ENCODE measurements at regions not wholly inside any gene's neighbourhood (a gene's known extent, or its start where the extent isn't known, plus 50 kb on each side); places are given as distances from the start of the nearest gene placed in this dataset.

DNA sequence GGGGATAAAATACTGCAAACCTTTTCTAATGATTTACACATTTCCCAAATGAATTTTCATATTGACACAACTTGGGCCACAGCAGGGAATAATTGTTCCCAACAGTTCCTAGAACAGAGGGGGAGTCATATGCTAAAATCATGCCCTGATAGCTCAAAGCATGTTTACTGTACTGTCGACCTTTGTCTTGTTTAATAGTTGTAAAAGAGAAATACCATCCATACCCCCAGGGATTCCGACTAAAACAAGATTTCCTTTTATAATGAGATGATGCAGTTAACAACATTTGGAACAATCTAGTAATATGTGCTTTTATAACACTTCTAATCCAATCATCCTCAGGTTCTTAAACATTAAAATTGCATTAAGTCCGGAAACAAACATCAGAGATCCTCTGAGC lies 759.7 kb downstream of the OLFM4 start:
- dilution Hi-C loops (cut with MboI; ENCODE audit: extremely low pct_ligation_motif_present, low sequenced_read_pairs) = no loop called here
- Histone ChIP-seq H3K27ac (ENCODE audit: insufficient read depth, low read depth, low read length) (no peak overlapping the region), H4K20me1 (replicated peaks; ENCODE audit: control insufficient read depth, extremely low read depth, insufficient read depth, low read length) (no peaks in the 10 kb centered on the region), H3K9me1 (replicated peaks; ENCODE audit: control insufficient read depth, extremely low read depth, insufficient read depth, low read length) (no peaks in the 10 kb centered on the region), H3K79me2 (ENCODE audit: control insufficient read depth, insufficient read depth, low read length) (no peaks in the 10 kb centered on the region), H3K27me3 (ENCODE audit: control insufficient read depth in 2 of 2, insufficient read depth in 2 of 2, low read length in 2 of 2) (no peaks in the 10 kb centered on the region), H3K36me3 (ENCODE audit: control insufficient read depth in 2 of 2, extremely low read depth in 1 of 2, insufficient read depth in 2 of 2, low read length in 2 of 2) (no peaks in the 10 kb centered on the region), H2AFZ (ENCODE audit: low read depth, low read length) (no peak overlapping the region), H3K4me2 (ENCODE audit: insufficient read depth, low read length) (no peak overlapping the region), H3K9ac (replicated peaks; ENCODE audit: extremely low read depth, insufficient read depth, low read length) (no peak overlapping the region), H3K4me1 (ENCODE audit: control insufficient read depth, extremely low read depth, insufficient read depth, low read length) (no peaks in the 10 kb centered on the region), H3K4me3 (replicated peaks in 1 of 3; ENCODE audit: insufficient read depth in 1 of 3, low read depth in 1 of 3, low read length in 3 of 3) (no peak overlapping the region), H3K9me3 (replicated peaks; ENCODE audit: control insufficient read depth, insufficient read depth, low read length) (peaks cover 2% of the 10 kb centered on the region)
- TF ChIP-seq JUN (IDR thresholded peaks at IDR 0.05; ENCODE audit: borderline replicate concordance, insufficient read depth, insufficient read length, low read depth) (no peak), GATA2 (IDR thresholded peaks at IDR 0.05; ENCODE audit: insufficient read depth, insufficient read length, low read depth, low read length) (no peak), POLR2A (IDR thresholded peaks at IDR 0.05; ENCODE audit: low read depth, low read length) (no peak), MYC (IDR thresholded peaks at IDR 0.05; ENCODE audit: low read depth, low read length) (no peak), EZH2 (IDR thresholded peaks at IDR 0.05; ENCODE audit: borderline replicate concordance, low read depth, low read length, severe bottlenecking) (no peak), FOS (IDR thresholded peaks at IDR 0.05; ENCODE audit: borderline replicate concordance, insufficient read depth, low read length) (no peak), POLR2AphosphoS5 (IDR thresholded peaks at IDR 0.05; ENCODE audit: insufficient read depth, low read depth, low read length) (no peak)
- TF ChIP-seq, protein P1, sequence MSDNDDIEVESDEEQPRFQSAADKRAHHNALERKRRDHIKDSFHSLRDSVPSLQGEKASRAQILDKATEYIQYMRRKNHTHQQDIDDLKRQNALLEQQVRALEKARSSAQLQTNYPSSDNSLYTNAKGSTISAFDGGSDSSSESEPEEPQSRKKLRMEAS (IDR thresholded peaks at IDR 0.05; ENCODE audit: insufficient read depth, insufficient read length) = no peak
- TF ChIP-seq, protein P2, sequence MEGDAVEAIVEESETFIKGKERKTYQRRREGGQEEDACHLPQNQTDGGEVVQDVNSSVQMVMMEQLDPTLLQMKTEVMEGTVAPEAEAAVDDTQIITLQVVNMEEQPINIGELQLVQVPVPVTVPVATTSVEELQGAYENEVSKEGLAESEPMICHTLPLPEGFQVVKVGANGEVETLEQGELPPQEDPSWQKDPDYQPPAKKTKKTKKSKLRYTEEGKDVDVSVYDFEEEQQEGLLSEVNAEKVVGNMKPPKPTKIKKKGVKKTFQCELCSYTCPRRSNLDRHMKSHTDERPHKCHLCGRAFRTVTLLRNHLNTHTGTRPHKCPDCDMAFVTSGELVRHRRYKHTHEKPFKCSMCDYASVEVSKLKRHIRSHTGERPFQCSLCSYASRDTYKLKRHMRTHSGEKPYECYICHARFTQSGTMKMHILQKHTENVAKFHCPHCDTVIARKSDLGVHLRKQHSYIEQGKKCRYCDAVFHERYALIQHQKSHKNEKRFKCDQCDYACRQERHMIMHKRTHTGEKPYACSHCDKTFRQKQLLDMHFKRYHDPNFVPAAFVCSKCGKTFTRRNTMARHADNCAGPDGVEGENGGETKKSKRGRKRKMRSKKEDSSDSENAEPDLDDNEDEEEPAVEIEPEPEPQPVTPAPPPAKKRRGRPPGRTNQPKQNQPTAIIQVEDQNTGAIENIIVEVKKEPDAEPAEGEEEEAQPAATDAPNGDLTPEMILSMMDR (IDR thresholded peaks at IDR 0.05; ENCODE audit: extremely low read depth in 1 of 2, insufficient read depth in 1 of 2, low read depth in 1 of 2, low read length in 2 of 2) = no peak
- FAIRE-seq (no peak), DNase-seq (ENCODE audit: low read depth, low spot score) (no peak)
- ChIA-PET CTCF (no interaction called here), POLR2A (no interaction called here)
- intact Hi-C loops (cut with micrococcal nuclease) = no loop called here
- BruUV-seq (replicated peaks) = no TSS peak
